ENCODE measurements at regions not wholly inside any gene's neighbourhood (a gene's known extent, or its start where the extent isn't known, plus 50 kb on each side); places are given as distances from the start of the nearest gene placed in this dataset.

DNA sequence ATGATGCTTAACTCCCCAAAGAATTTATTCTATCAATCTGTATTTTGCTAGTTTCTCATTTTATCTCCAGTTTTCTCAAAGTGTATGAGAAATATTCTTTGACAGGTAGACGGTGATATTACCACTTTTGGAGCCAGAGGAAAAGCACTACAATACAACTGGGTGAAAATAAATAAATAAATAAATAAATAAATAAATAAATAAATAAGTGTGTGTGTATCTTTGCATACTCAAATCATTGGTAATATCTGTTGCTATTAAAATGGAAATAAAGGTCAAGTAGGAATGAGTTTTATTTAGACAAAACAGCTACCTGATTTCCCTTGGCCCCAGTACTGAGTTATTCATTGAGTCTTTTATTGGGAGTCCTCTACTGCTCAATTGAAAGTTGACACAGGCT, 114.3 kb downstream of the RBMX2 start:
- Histone ChIP-seq H3K4me2 (no peak overlapping the region), H3K9me3 (ENCODE audit: low read depth) (peaks cover 4% of the 10 kb centered on the region), H3K27ac (no peak overlapping the region), H3K36me3 (no peaks in the 10 kb centered on the region), H4K20me1 (ENCODE audit: low read depth) (no peaks in the 10 kb centered on the region), H3K27me3 (no peaks in the 10 kb centered on the region), H3K79me2 (ENCODE audit: low read depth) (no peaks in the 10 kb centered on the region), H3F3A (ENCODE audit: low read depth) (no peaks in the 10 kb centered on the region), H2AFZ (replicated peaks) (no peak overlapping the region), H3K9ac (no peak overlapping the region), H3K4me1 (no peaks in the 10 kb centered on the region), H3K4me3 (no peak overlapping the region)
- no peak for DNase-seq (ENCODE audit: low spot score)
- peaks cover 7% of the 10 kb centered on the region for H3K4me1 Mint-ChIP-seq
- TF ChIP-seq, protein P1, sequence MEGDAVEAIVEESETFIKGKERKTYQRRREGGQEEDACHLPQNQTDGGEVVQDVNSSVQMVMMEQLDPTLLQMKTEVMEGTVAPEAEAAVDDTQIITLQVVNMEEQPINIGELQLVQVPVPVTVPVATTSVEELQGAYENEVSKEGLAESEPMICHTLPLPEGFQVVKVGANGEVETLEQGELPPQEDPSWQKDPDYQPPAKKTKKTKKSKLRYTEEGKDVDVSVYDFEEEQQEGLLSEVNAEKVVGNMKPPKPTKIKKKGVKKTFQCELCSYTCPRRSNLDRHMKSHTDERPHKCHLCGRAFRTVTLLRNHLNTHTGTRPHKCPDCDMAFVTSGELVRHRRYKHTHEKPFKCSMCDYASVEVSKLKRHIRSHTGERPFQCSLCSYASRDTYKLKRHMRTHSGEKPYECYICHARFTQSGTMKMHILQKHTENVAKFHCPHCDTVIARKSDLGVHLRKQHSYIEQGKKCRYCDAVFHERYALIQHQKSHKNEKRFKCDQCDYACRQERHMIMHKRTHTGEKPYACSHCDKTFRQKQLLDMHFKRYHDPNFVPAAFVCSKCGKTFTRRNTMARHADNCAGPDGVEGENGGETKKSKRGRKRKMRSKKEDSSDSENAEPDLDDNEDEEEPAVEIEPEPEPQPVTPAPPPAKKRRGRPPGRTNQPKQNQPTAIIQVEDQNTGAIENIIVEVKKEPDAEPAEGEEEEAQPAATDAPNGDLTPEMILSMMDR (IDR thresholded peaks at IDR 0.05): no peak
- TF ChIP-seq EZH2phosphoT487 (IDR thresholded peaks at IDR 0.05) (no peak), EZH2 (IDR thresholded peaks at IDR 0.05) (no peak)
- H3K27me3 Mint-ChIP-seq (ENCODE audit: insufficient read depth, low read depth): no peaks in the 10 kb centered on the region
- H3K27ac Mint-ChIP-seq: no peak overlapping the region
- no peaks in the 10 kb centered on the region for H3K36me3 Mint-ChIP-seq
- no peak overlapping the region for H3K4me3 Mint-ChIP-seq
- H3K9me3 Mint-ChIP-seq: peaks cover 10% of the 10 kb centered on the region

DNA sequence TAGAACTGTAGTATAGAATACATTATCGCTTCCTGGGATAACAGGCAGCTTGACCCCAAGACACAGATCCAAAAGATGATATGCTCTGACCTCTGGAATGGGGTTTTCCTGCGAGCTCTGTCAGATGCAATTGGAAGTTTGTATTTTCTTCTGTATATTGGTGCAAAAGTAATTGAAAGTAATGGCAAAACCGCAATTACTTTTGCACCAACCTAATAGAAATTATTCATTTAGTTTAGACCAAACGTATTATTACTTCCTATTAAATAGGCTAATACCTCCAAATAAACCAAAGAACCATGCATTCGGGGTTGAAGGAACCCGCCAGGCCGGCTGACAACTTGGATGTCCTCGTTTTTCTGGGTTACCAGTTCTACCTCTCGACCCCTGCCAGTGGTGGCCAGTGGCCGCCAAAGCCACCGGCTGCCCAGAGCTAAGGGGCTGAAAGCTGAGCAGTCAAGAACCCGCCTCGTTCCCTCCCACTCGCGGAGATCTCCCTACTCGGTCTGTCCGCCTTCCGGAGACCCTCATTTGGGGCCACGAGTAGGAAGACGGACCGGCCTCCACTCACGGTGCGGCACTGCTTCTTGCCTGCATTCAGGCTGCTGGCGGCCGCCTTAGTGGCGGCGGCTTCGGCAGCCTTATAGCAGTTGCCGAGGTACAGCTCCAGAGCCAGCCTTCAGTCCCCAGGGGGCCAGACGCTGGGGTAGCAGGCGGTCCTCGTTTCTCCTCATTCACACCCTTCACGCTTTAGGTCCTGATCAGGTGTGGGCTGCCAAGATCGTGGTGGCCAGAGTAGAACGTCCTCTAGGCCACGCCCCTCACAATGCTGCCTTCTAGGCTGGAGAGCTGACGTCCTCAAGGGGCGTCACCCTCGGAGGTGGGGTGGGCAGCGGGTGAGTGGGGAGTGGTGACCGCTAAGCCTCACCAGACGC, 121.9 kb downstream of the RBMX2 start:
- no peaks in the 10 kb centered on the region for H3K9me3 ChIP-seq (ENCODE audit: low read depth)
- DNase-seq (ENCODE audit: low spot score): peak; percentile 8
- no peaks in the 10 kb centered on the region for H4K20me1 ChIP-seq (ENCODE audit: low read depth)
- no peak overlapping the region for H2AFZ ChIP-seq (replicated peaks)
- H3K27me3 ChIP-seq: no peaks in the 10 kb centered on the region
- H3K79me2 ChIP-seq (ENCODE audit: low read depth): no peaks in the 10 kb centered on the region
- no peaks in the 10 kb centered on the region for H3F3A ChIP-seq (ENCODE audit: low read depth)
- Mint-ChIP-seq H3K27ac (no peak overlapping the region), H3K27me3 (ENCODE audit: insufficient read depth, low read depth) (no peaks in the 10 kb centered on the region), H3K36me3 (no peaks in the 10 kb centered on the region), H3K4me3 (peak overlapping the region; percentile 83), H3K9me3 (no peaks in the 10 kb centered on the region), H3K4me1 (no peaks in the 10 kb centered on the region)
- H3K9ac ChIP-seq: no peak overlapping the region
- H3K4me3 ChIP-seq: peak overlapping the region; percentile 18
- TF ChIP-seq, protein P1 (IDR thresholded peaks at IDR 0.05): no peak
- no peak overlapping the region for H3K4me2 ChIP-seq
- no peaks in the 10 kb centered on the region for H3K36me3 ChIP-seq
- no peak overlapping the region for H3K27ac ChIP-seq
- no peaks in the 10 kb centered on the region for H3K4me1 ChIP-seq

DNA sequence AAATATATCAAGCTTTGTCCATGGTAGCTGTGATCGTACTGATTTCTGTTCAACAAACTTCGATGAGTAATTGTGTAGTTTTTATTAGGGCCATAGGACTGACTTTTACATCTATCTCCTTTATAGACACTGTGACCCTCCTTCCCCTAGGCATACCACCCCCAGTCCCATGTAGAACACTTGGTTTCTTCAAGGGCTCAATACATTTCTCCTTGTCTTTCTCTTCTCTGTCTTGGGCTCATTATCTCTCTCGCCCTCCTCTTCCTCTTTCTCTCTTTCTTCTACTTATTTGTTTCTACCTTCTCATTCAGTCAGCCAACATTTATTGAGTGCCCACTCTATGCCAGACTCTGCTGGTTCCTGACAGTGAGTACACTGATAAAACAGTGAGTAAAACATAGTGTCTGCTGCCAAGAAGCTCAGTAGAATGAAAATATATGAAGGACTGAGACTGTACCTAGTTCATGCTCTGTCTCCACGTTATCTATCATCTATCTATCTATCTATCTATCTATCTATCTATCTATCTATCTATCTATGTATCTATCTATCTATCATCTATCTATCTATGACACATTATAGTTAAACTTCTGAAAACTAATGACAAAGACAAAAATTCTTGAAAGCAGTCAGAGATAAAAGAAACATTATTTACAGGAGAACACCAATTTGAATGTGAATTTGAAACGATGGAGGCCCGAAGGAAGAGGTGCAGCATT, 122.8 kb downstream of the RBMX2 start:
- Mint-ChIP-seq H3K9me3 (no peaks in the 10 kb centered on the region), H3K4me1 (no peaks in the 10 kb centered on the region), H3K4me3 (peak overlapping the region; percentile 83), H3K27me3 (ENCODE audit: insufficient read depth, low read depth) (no peaks in the 10 kb centered on the region), H3K27ac (no peak overlapping the region), H3K36me3 (no peaks in the 10 kb centered on the region)
- no peak for DNase-seq (ENCODE audit: low spot score)
- no peak overlapping the region for H2AFZ ChIP-seq (replicated peaks)
- no peaks in the 10 kb centered on the region for H3F3A ChIP-seq (ENCODE audit: low read depth)
- no peak overlapping the region for H3K4me3 ChIP-seq
- no peak overlapping the region for H3K9ac ChIP-seq
- TF ChIP-seq EZH2phosphoT487 (IDR thresholded peaks at IDR 0.05) (no peak), EZH2 (IDR thresholded peaks at IDR 0.05) (no peak)
- TF ChIP-seq, protein P1 (IDR thresholded peaks at IDR 0.05): no peak
- no peaks in the 10 kb centered on the region for H3K27me3 ChIP-seq
- H3K4me1 ChIP-seq: no peaks in the 10 kb centered on the region
- H3K79me2 ChIP-seq (ENCODE audit: low read depth): no peaks in the 10 kb centered on the region
- no peak overlapping the region for H3K4me2 ChIP-seq
- H3K36me3 ChIP-seq: no peaks in the 10 kb centered on the region
- no peak overlapping the region for H3K27ac ChIP-seq
- H3K9me3 ChIP-seq (ENCODE audit: low read depth): no peaks in the 10 kb centered on the region
- no peaks in the 10 kb centered on the region for H4K20me1 ChIP-seq (ENCODE audit: low read depth)
